ENCODE measurements at regions not wholly inside any gene's neighbourhood (a gene's known extent, or its start where the extent isn't known, plus 50 kb on each side); places are given as distances from the start of the nearest gene placed in this dataset.

- no peaks in the 10 kb centered on the region for H3K27me3 Mint-ChIP-seq
- intact Hi-C loops (cut with DNase I, micrococcal nuclease), result no loop called here
- H3K4me3 Mint-ChIP-seq, result no peak overlapping the region
- H3K4me3 ChIP-seq (ENCODE audit: low read length), result no peak overlapping the region
- no peaks in the 10 kb centered on the region for H3K9me3 ChIP-seq (ENCODE audit: control insufficient read depth in 1 of 2, insufficient read depth in 1 of 2, low read length in 2 of 2)
- DNase-seq (no peak), ATAC-seq (ENCODE audit: poor library complexity) (no peak)
- H3K9me3 Mint-ChIP-seq, result peaks cover 3% of the 10 kb centered on the region
- no peaks in the 10 kb centered on the region for H3K27me3 ChIP-seq (ENCODE audit: control insufficient read depth in 1 of 2, insufficient read depth in 2 of 2, low read length in 2 of 2)
- no peaks in the 10 kb centered on the region for H3K36me3 Mint-ChIP-seq (ENCODE audit: low read depth)
- POLR2A ChIA-PET, result no interaction called here
- no peaks in the 10 kb centered on the region for H3K4me1 Mint-ChIP-seq (ENCODE audit: low read depth)
- TF ChIP-seq CTCF (IDR thresholded peaks at IDR 0.05), result no peak
- no peaks in the 10 kb centered on the region for H3K36me3 ChIP-seq (ENCODE audit: insufficient read depth, low read length)
- CTCF ChIA-PET, result interaction anchor here (0.7 kb wide), 1 partner anchor 296 kb away, joined by 3 read pairs; no protein-coding TSS in a partner anchor
- H3K27ac Mint-ChIP-seq, result no peak overlapping the region
- no peak overlapping the region for H3K27ac ChIP-seq (ENCODE audit: low read depth in 1 of 2, low read length in 2 of 2)
- H3K4me1 ChIP-seq (ENCODE audit: insufficient read depth, low read length), result no peaks in the 10 kb centered on the region
These were observed 120.3 kb upstream of the USP9X start for GRCh38 chrX:40964633-40965586.

GRCh38 chrX:40966213-40966820 is 118.9 kb upstream of the USP9X start:
- ChIA-PET CTCF (no interaction called here), POLR2A (no interaction called here)
- Mint-ChIP-seq H3K4me1 (ENCODE audit: low read depth) (no peaks in the 10 kb centered on the region), H3K27me3 (no peaks in the 10 kb centered on the region), H3K4me3 (no peak overlapping the region), H3K27ac (no peak overlapping the region), H3K9me3 (peaks cover 2% of the 10 kb centered on the region), H3K36me3 (ENCODE audit: low read depth) (no peaks in the 10 kb centered on the region)
- TF ChIP-seq CTCF (IDR thresholded peaks at IDR 0.05), result no peak
- no peak for DNase-seq
- intact Hi-C loops (cut with DNase I, micrococcal nuclease), result no loop called here
- H3K27me3 ChIP-seq (ENCODE audit: control insufficient read depth in 1 of 2, insufficient read depth in 2 of 2, low read length in 2 of 2), result no peaks in the 10 kb centered on the region
- no peak overlapping the region for H3K27ac ChIP-seq (ENCODE audit: low read depth in 1 of 2, low read length in 2 of 2)
- no peak overlapping the region for H3K4me3 ChIP-seq (ENCODE audit: low read length)
- no peak for ATAC-seq (ENCODE audit: poor library complexity)
- no peaks in the 10 kb centered on the region for H3K36me3 ChIP-seq (ENCODE audit: insufficient read depth, low read length)
- no peaks in the 10 kb centered on the region for H3K9me3 ChIP-seq (ENCODE audit: control insufficient read depth in 1 of 2, insufficient read depth in 1 of 2, low read length in 2 of 2)
- no peaks in the 10 kb centered on the region for H3K4me1 ChIP-seq (ENCODE audit: insufficient read depth, low read length)

- Histone ChIP-seq H3K4me1 (ENCODE audit: insufficient read depth, low read length) (no peaks in the 10 kb centered on the region), H3K36me3 (ENCODE audit: insufficient read depth, low read length) (no peaks in the 10 kb centered on the region), H3K27me3 (ENCODE audit: control insufficient read depth in 1 of 2, insufficient read depth in 2 of 2, low read length in 2 of 2) (no peaks in the 10 kb centered on the region), H3K4me3 (ENCODE audit: low read length) (no peak overlapping the region), H3K9me3 (ENCODE audit: control insufficient read depth in 1 of 2, insufficient read depth in 1 of 2, low read length in 2 of 2) (no peaks in the 10 kb centered on the region), H3K27ac (ENCODE audit: low read depth in 1 of 2, low read length in 2 of 2) (no peak overlapping the region)
- ChIA-PET CTCF (no interaction called here), POLR2A (no interaction called here)
- H3K4me3 Mint-ChIP-seq, result no peak overlapping the region
- H3K36me3 Mint-ChIP-seq (ENCODE audit: low read depth), result no peaks in the 10 kb centered on the region
- H3K27ac Mint-ChIP-seq, result no peak overlapping the region
- ATAC-seq (ENCODE audit: poor library complexity), result no peak
- no peaks in the 10 kb centered on the region for H3K4me1 Mint-ChIP-seq (ENCODE audit: low read depth)
- no peaks in the 10 kb centered on the region for H3K9me3 Mint-ChIP-seq
- no peak for DNase-seq
- no peaks in the 10 kb centered on the region for H3K27me3 Mint-ChIP-seq
- intact Hi-C loops (cut with DNase I, micrococcal nuclease), result no loop called here
- no peak for TF ChIP-seq CTCF (IDR thresholded peaks at IDR 0.05)
These were observed 117.1 kb upstream of the USP9X start for GRCh38 chrX:40968180-40968579.
